ENCODE measurements at regions not wholly inside any gene's neighbourhood (a gene's known extent, or its start where the extent isn't known, plus 50 kb on each side); places are given as distances from the start of the nearest gene placed in this dataset.

DNA sequence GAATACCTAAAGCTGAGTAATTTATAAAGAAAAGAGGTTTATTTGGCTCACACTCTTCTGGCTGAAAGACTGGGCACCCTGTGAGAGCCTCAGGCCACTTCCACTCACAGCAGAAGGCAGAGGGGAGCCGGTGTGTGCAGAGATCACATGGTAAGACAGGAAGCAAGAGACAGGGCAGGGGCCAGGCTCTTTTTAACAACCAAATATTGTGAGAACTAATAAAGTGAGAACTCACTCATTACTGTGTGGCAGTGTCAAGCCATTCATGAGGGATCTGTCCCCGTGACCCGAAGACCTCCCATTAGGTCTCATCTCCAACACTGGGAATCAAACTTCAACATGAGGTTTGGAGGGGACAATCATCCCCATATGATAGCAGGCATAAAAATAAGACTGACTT lies 180.8 kb upstream of the DIO3 start:
- H3K9me3 Mint-ChIP-seq: peaks cover 10% of the 10 kb centered on the region
- Histone ChIP-seq H3K27me3 (ENCODE audit: control insufficient read depth in 1 of 2, insufficient read depth in 2 of 2, low read length in 2 of 2) (no peaks in the 10 kb centered on the region), H3K9me3 (ENCODE audit: control insufficient read depth in 1 of 2, insufficient read depth in 1 of 2, low read length in 2 of 2) (peaks cover 3 to 31% of the 10 kb centered on the region in 2 experiments), H3K27ac (ENCODE audit: low read depth in 1 of 2, low read length in 2 of 2) (no peak overlapping the region), H3K36me3 (ENCODE audit: insufficient read depth, low read length) (no peaks in the 10 kb centered on the region), H3K4me3 (ENCODE audit: low read length) (no peak overlapping the region), H3K4me1 (ENCODE audit: insufficient read depth, low read length) (no peaks in the 10 kb centered on the region)
- no peaks in the 10 kb centered on the region for H3K36me3 Mint-ChIP-seq (ENCODE audit: low read depth)
- no peaks in the 10 kb centered on the region for H3K4me1 Mint-ChIP-seq (ENCODE audit: low read depth)
- intact Hi-C loops (cut with DNase I, micrococcal nuclease): no loop called here
- H3K4me3 Mint-ChIP-seq: no peak overlapping the region
- H3K27me3 Mint-ChIP-seq: peaks cover 14% of the 10 kb centered on the region
- no peak for DNase-seq
- TF ChIP-seq, protein P1, sequence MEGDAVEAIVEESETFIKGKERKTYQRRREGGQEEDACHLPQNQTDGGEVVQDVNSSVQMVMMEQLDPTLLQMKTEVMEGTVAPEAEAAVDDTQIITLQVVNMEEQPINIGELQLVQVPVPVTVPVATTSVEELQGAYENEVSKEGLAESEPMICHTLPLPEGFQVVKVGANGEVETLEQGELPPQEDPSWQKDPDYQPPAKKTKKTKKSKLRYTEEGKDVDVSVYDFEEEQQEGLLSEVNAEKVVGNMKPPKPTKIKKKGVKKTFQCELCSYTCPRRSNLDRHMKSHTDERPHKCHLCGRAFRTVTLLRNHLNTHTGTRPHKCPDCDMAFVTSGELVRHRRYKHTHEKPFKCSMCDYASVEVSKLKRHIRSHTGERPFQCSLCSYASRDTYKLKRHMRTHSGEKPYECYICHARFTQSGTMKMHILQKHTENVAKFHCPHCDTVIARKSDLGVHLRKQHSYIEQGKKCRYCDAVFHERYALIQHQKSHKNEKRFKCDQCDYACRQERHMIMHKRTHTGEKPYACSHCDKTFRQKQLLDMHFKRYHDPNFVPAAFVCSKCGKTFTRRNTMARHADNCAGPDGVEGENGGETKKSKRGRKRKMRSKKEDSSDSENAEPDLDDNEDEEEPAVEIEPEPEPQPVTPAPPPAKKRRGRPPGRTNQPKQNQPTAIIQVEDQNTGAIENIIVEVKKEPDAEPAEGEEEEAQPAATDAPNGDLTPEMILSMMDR (IDR thresholded peaks at IDR 0.05): no peak
- CTCF ChIA-PET: no interaction called here
- POLR2A ChIA-PET: no interaction called here
- H3K27ac Mint-ChIP-seq: no peak overlapping the region
- ATAC-seq (ENCODE audit: poor library complexity): no peak

- TF ChIP-seq, protein P1 (IDR thresholded peaks at IDR 0.05): no peak
- CTCF ChIA-PET: no interaction called here
- peaks cover 10% of the 10 kb centered on the region for H3K9me3 Mint-ChIP-seq
- H3K36me3 Mint-ChIP-seq (ENCODE audit: low read depth): no peaks in the 10 kb centered on the region
- intact Hi-C loops (cut with DNase I, micrococcal nuclease): no loop called here
- Histone ChIP-seq H3K4me3 (ENCODE audit: low read length) (no peak overlapping the region), H3K27ac (ENCODE audit: low read depth in 1 of 2, low read length in 2 of 2) (no peak overlapping the region), H3K27me3 (ENCODE audit: control insufficient read depth in 1 of 2, insufficient read depth in 2 of 2, low read length in 2 of 2) (no peaks in the 10 kb centered on the region), H3K9me3 (ENCODE audit: control insufficient read depth in 1 of 2, insufficient read depth in 1 of 2, low read length in 2 of 2) (peaks cover 3 to 31% of the 10 kb centered on the region in 2 experiments), H3K36me3 (ENCODE audit: insufficient read depth, low read length) (no peaks in the 10 kb centered on the region), H3K4me1 (ENCODE audit: insufficient read depth, low read length) (no peaks in the 10 kb centered on the region)
- POLR2A ChIA-PET: no interaction called here
- DNase-seq: no peak
- peaks cover 10% of the 10 kb centered on the region for H3K27me3 Mint-ChIP-seq
- no peak for ATAC-seq (ENCODE audit: poor library complexity)
- no peaks in the 10 kb centered on the region for H3K4me1 Mint-ChIP-seq (ENCODE audit: low read depth)
- H3K4me3 Mint-ChIP-seq: no peak overlapping the region
- H3K27ac Mint-ChIP-seq: no peak overlapping the region
Observed at GRCh38 chr14:101380940-101381339, 180.4 kb upstream of the DIO3 start.

- ATAC-seq (ENCODE audit: poor library complexity) (no peak), DNase-seq (no peak)
- intact Hi-C loops (cut with DNase I, micrococcal nuclease): no loop called here
- H3K9me3 Mint-ChIP-seq: peaks cover 13% of the 10 kb centered on the region
- ChIA-PET CTCF (no interaction called here), POLR2A (no interaction called here)
- no peak overlapping the region for H3K27ac Mint-ChIP-seq
- H3K4me1 Mint-ChIP-seq (ENCODE audit: low read depth): no peaks in the 10 kb centered on the region
- Histone ChIP-seq H3K27ac (ENCODE audit: low read depth in 1 of 2, low read length in 2 of 2) (no peak overlapping the region), H3K27me3 (ENCODE audit: control insufficient read depth in 1 of 2, insufficient read depth in 2 of 2, low read length in 2 of 2) (no peaks in the 10 kb centered on the region), H3K36me3 (ENCODE audit: insufficient read depth, low read length) (no peaks in the 10 kb centered on the region), H3K9me3 (ENCODE audit: control insufficient read depth in 1 of 2, insufficient read depth in 1 of 2, low read length in 2 of 2) (peaks cover 3 to 31% of the 10 kb centered on the region in 2 experiments), H3K4me3 (ENCODE audit: low read length) (no peak overlapping the region), H3K4me1 (ENCODE audit: insufficient read depth, low read length) (no peaks in the 10 kb centered on the region)
- no peaks in the 10 kb centered on the region for H3K36me3 Mint-ChIP-seq (ENCODE audit: low read depth)
- peaks cover 6% of the 10 kb centered on the region for H3K27me3 Mint-ChIP-seq
- no peak overlapping the region for H3K4me3 Mint-ChIP-seq
- TF ChIP-seq, protein P1 (IDR thresholded peaks at IDR 0.05): no peak
Observed at GRCh38 chr14:101383737-101384338, 177.5 kb upstream of the DIO3 start.

All from CD4-positive, alpha-beta T cell (primary cell).